Astrocyte of the spinal cord (primary cell): ENCODE measurements at regions not wholly inside any gene's neighbourhood (a gene's known extent, or its start where the extent isn't known, plus 50 kb on each side); places are given as distances from the start of the nearest gene placed in this dataset.

Experiments used
- DNase-seq: peaks from one replicate; pipeline ENCODE4 v3.0.0; 2011; ENCODE audit warnings: low read depth, low spot score
- H3K4me3 ChIP-seq: 2 replicates; pipeline ENCODE4 v1.5.1; 2011; ENCODE audit warnings: low read depth, mild to moderate bottlenecking, low read length, moderate library complexity
- in situ Hi-C: cut with HindIII; loops from 2 replicates; pipeline ENCODE4 v1.10.0; 2017; ENCODE audit warnings: low sequenced_read_pairs
- TF ChIP-seq, protein P1 (sequence below): IDR thresholded peaks from 2 replicates; pipeline ENCODE4 v1.5.1; 2012; ENCODE audit warnings: low read depth, mild to moderate bottlenecking, low read length, inconsistent platforms

- TF ChIP-seq, protein P1, sequence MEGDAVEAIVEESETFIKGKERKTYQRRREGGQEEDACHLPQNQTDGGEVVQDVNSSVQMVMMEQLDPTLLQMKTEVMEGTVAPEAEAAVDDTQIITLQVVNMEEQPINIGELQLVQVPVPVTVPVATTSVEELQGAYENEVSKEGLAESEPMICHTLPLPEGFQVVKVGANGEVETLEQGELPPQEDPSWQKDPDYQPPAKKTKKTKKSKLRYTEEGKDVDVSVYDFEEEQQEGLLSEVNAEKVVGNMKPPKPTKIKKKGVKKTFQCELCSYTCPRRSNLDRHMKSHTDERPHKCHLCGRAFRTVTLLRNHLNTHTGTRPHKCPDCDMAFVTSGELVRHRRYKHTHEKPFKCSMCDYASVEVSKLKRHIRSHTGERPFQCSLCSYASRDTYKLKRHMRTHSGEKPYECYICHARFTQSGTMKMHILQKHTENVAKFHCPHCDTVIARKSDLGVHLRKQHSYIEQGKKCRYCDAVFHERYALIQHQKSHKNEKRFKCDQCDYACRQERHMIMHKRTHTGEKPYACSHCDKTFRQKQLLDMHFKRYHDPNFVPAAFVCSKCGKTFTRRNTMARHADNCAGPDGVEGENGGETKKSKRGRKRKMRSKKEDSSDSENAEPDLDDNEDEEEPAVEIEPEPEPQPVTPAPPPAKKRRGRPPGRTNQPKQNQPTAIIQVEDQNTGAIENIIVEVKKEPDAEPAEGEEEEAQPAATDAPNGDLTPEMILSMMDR: no peak
- H3K4me3 ChIP-seq: no peak overlapping the region
- in situ Hi-C loops: no loop called here
- DNase-seq: no peak
These were observed 708.7 kb downstream of the TECRL start for GRCh38 chr4:63700569-63700968.

DNA sequence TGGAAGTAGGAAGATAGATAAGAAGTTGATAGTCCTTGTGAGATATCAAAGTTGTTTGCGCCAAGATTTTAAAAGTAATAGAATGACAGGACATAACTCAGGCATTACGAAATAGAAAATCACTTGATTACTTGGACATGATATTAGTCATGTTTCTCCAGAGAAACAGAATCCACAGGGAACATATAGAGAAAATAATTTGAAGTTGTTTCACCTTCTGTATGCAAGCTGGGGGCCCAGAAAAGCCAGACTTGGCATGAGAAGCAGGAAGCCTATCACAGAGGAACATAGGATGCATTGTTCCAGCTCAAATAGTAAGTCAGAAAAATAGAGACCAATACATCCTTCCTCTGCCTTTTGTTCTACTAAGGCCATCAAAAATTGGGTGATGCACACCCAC, 715.9 kb downstream of the TECRL start:
- in situ Hi-C loops: no loop called here
- DNase-seq: no peak
- no peak overlapping the region for H3K4me3 ChIP-seq
- TF ChIP-seq, protein P1: no peak

DNA sequence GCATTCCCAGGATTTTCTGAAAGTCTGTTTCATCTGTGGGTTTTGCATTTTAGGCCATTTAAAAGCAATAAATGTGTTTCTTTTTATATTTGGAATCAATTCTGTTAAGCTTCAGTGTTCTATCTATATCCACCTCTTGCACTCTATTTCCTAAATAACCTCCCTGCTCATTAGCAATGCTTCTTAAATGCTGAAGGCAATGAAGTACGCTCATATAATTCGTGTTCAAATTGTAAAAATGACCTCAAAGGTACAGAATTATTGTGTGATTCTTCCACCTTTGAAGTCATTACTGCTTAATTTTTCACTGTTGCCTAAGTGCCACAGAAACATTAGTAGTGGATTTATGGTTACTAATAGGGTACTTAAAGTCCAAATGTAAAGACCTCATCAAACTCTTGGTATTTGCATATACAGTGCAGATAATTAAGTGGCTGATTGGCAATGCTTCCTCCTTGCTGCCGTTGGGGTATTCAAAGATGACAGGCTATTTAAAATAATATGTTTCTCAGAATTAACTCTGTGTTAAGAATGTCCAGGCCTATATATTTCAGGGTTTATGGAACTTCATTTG, 730.8 kb downstream of the TECRL start:
- H3K4me3 ChIP-seq: no peak overlapping the region
- no peak for DNase-seq
- TF ChIP-seq, protein P1: no peak
- in situ Hi-C loops: no loop called here

DNA sequence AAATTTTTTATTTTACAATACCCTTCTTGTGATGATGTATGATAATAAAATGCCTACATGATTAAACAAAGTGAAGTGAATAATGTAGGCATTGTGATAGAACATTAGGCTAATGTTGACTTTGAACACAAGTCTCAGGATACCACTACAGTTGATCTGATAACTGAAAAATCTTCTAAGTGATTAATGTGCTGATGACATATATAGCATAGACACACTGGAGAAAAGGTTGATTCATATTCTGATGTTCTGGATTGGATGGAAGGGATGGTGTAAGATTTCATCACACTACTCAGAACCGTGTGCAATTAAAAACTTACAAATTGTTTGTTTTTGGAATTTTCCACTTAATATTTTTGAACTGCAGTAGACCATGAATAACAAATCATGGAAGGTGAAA, 738.5 kb downstream of the TECRL start:
- in situ Hi-C loops: no loop called here

GRCh38 chr4:63663870-63664269, 745.4 kb downstream of the TECRL start:
- no peak overlapping the region for H3K4me3 ChIP-seq
- TF ChIP-seq, protein P1: no peak
- in situ Hi-C loops: no loop called here
- no peak for DNase-seq

More for the DNA sequence above, 738.5 kb downstream of the TECRL start:
- TF ChIP-seq, protein P1: no peak
- DNase-seq: no peak
- H3K4me3 ChIP-seq: no peak overlapping the region

- in situ Hi-C loops: no loop called here
- TF ChIP-seq, protein P1: no peak
These were observed 764.9 kb downstream of the TECRL start for GRCh38 chr4:63644396-63644795.

DNA sequence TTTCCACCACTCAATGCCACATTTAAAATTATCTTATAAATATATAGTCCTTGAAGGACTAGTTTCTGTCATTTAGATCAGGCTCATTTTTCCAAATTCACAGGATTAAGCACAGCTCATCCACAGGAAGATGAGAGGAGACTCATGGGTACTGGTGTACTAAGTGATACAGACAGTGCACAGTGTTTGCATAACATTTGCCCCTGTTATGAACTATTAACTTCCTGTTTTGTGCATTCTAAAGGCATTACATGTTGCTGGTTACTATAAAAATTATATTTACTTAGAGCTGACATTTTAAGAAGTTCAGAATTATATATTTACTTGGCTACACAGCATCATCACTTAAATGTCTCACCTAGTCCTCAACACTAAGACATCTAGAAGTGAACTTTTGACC, 772.0 kb downstream of the TECRL start:
- DNase-seq: no peak
- in situ Hi-C loops: no loop called here
- H3K4me3 ChIP-seq: no peak overlapping the region
- TF ChIP-seq, protein P1: no peak

More at GRCh38 chr4:63644396-63644795, 764.9 kb downstream of the TECRL start:
- DNase-seq: no peak
- H3K4me3 ChIP-seq: no peak overlapping the region
